ENCODE measurements at regions not wholly inside any gene's neighbourhood (a gene's known extent, or its start where the extent isn't known, plus 50 kb on each side); places are given as distances from the start of the nearest gene placed in this dataset.
"Not testable (repeated sequence)": the region's sequence is repeated elsewhere in the genome, so short reads cannot be mapped to it uniquely, and the experiment has no call there.

GRCh38 chr5:1651971-1652872, 128.5 kb upstream of the LPCAT1 start:
- DNase-seq = no peak

- DNase-seq = no peak
These were observed 127.5 kb upstream of the LPCAT1 start for GRCh38 chr5:1651250-1651649.

GRCh38 chr5:1649554-1649953, 125.8 kb upstream of the LPCAT1 start:
- DNase-seq = no peak

GRCh38 chr5:1648806-1649205, 125.0 kb upstream of the LPCAT1 start:
- no peak for DNase-seq

- no peak for DNase-seq
These were observed 123.8 kb upstream of the LPCAT1 start for GRCh38 chr5:1647580-1647979.

GRCh38 chr5:1644810-1645571, 121.2 kb upstream of the LPCAT1 start:
- peak; percentile 80 for DNase-seq

GRCh38 chr5:1644393-1644809, 120.6 kb upstream of the LPCAT1 start:
- not testable (repeated sequence) for DNase-seq

GRCh38 chr5:1643651-1644392, 120.1 kb upstream of the LPCAT1 start:
- DNase-seq = no peak

GRCh38 chr5:1642621-1643061, 118.9 kb upstream of the LPCAT1 start:
- DNase-seq = no peak

GRCh38 chr5:1642221-1642620, 118.5 kb upstream of the LPCAT1 start:
- no peak for DNase-seq

GRCh38 chr5:1641560-1642166, 117.9 kb upstream of the LPCAT1 start:
- peak; percentile 80 for DNase-seq

- DNase-seq = no peak
These were observed 117.3 kb upstream of the LPCAT1 start for GRCh38 chr5:1641041-1641440.

GRCh38 chr5:1640421-1640881, 116.7 kb upstream of the LPCAT1 start:
- no peak for DNase-seq

- DNase-seq = no peak
These were observed 116.0 kb upstream of the LPCAT1 start for GRCh38 chr5:1639757-1640156.

- no peak for DNase-seq
These were observed 115.1 kb upstream of the LPCAT1 start for GRCh38 chr5:1638658-1639400.

- no peak for DNase-seq
These were observed 114.1 kb upstream of the LPCAT1 start for GRCh38 chr5:1637639-1638481.

GRCh38 chr5:1636981-1637638, 113.3 kb upstream of the LPCAT1 start:
- no peak for DNase-seq

GRCh38 chr5:1636208-1636770, 112.5 kb upstream of the LPCAT1 start:
- DNase-seq = not testable (repeated sequence)

GRCh38 chr5:1635477-1635876, 111.7 kb upstream of the LPCAT1 start:
- not testable (repeated sequence) for DNase-seq

- no peak for DNase-seq
These were observed 110.5 kb upstream of the LPCAT1 start for GRCh38 chr5:1634337-1634661.
